ENCODE measurements at regions not wholly inside any gene's neighbourhood (a gene's known extent, or its start where the extent isn't known, plus 50 kb on each side); places are given as distances from the start of the nearest gene placed in this dataset.
A peak's percentile ranks its signal among the peaks of the same experiment; 100 is the strongest.

GRCh38 chrX:9271789-9272525 is 192.9 kb upstream of the TBL1X start:
- DNase-seq: no peak

GRCh38 chrX:9273744-9274143 is 191.1 kb upstream of the TBL1X start:
- no peak for DNase-seq

DNA sequence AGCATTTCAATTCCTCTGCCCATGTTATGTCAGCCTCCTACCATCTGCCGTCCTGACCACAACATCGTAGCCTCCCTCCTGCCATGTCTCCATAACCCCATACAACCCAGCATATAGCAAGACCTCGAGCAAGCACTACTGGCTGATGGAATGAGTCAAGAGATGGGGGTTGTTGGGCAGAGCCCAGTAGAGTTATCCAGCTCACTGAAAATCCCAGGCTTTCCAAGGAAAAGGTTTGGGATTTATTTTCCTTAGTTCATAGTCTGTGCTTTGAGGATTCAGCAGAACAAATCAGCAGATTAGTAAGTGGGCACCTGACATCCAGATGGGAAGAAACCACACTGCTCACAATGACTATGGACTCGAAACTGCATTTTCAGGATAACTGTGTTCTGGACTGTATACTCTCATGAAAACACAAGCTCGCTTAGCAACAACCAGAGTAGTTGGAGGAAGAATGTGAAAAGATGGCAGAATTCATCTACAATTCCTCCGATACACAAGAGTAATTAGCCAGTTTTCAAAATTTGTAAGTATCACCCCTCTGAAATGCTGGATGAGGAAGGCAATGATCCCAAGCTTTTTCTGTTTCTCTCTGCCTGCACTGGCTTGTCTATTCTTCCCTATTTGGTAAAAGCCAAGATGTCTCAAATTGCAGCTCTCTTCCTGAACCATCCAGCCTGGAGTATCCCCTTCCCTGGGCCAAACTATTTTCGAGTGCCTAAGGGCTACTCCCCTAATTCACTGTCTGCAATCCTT is 186.2 kb upstream of the TBL1X start:
- no peak for DNase-seq

DNA sequence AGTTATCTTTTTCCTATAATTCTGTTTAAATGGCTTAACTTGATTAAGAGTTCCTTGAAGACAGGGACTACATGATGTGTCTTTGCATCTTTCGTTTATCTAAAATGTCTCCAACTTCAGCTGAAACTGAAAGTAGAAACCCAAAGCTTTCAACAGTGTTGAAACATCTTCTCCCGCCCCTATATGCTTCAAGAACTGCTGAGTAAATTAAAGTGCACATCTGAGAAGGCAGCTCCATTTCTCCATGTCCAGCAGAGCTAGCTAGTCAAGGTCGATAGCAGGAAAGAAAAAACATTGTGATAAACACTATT is 185.7 kb upstream of the TBL1X start:
- peak; percentile 48 to 61 for DNase-seq

- no peak for DNase-seq
These were observed 184.0 kb upstream of the TBL1X start for GRCh38 chrX:9280831-9281230.

DNA sequence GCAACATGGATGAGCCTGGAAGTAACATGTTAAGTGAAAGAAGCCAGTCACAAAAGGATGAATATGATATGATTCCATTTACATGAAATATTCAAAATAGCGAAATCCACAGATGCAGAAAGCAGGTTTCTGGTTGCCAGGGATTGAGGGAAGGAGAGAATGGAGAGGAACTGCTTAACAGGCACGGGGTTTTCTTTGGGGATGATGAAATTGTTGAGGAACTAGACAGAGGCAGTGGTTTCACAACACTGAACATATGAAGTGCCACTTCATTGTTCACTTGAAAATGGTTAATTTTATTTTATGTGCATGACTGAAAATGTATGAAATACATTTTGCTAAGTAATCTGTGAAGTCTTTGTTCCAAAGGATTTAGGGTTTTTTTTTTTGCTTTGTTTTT is 182.5 kb upstream of the TBL1X start:
- peak; percentile 60 to 68 for DNase-seq

DNA sequence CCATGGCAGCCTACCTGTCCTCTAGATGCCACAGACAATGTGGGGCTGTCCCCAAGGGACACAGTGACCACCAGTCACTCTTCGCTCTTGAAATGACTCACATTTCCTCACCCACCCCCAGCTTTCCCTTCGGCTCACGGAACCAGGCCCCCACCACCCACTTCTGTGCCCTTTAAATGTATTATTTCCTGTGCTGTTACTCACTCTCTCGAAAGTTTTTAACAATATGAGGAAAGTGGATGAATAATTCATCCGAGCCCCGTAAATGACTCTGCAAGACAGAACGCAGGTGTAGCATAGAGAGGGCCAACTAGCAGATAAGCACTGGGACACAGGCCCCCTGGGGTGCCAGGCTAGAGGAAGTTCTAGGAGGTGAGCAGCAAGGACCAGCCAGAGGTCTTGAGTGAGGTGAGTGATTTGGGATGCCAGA is 179.5 kb upstream of the TBL1X start:
- peak; percentile 57 to 74 for DNase-seq

- DNase-seq: peak; percentile 75 to 84
These were observed 178.6 kb upstream of the TBL1X start for GRCh38 chrX:9286234-9286633.

- DNase-seq: no peak
These were observed 173.2 kb upstream of the TBL1X start for GRCh38 chrX:9291629-9292028.

GRCh38 chrX:9293051-9293496 is 171.8 kb upstream of the TBL1X start:
- no peak for DNase-seq

GRCh38 chrX:9293903-9294302 is 171.0 kb upstream of the TBL1X start:
- DNase-seq: no peak

DNA sequence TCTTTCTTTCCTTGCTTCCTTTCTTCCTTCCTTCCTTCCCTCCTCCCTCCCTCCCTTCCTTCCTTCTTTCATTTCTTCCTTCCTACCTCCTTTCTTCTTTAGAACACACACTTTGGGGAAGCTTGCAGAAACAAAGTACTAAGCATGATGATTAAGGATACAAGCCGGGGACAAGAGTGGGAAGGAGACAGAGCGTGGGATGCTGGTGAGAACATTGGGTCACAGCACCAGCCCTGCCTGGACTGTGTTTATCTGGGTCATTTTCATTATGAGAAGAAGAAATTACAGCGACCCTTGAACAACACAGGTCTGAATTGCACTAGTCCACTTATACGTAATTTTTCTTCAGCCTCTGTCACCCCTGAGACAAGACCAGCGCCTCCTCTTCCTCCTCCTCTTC is 169.3 kb upstream of the TBL1X start:
- DNase-seq: peak; percentile 43 to 75

DNA sequence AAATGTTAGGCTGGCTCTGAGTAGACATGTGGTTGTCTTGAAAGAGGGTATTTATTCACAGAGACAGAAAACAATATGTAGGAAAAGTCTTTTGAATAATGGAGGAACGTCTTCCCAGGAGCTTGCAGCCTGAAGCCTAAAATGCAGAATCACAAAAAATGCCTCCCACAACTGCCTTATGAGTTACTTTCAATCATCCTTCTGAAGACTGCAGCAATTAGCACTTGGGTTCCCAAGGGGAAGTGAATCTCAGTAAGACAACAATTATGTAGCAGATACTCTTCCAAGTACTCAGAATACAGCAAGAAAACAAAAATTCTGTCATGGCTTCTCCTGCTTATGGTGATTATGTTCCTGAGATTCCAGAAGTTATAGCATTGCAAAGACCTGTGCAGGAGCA is 166.6 kb upstream of the TBL1X start:
- peak; percentile 44 to 67 for DNase-seq

- peak; percentile 36 to 52 for DNase-seq
These were observed 165.2 kb upstream of the TBL1X start for GRCh38 chrX:9299681-9300080.

DNA sequence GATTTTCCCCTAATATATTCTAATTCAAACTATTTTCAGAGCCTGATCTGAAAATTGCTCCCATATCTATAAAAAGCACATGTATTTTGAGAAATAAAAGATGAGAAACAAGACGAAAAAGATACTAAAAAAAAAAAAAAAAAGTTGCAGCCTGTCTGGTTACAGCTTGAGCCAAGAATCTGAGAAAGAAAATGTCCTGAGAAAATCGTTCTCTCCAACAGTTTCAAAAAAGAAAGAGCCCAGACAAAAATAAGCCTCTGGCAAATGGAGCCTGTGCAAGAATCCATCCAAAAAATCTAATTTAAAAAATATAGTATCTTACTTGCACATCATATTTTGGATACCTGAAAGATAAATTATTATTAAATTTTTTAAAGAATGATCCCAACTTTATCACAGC is 163.0 kb upstream of the TBL1X start:
- no peak for DNase-seq

GRCh38 chrX:9302381-9302780 is 162.5 kb upstream of the TBL1X start:
- DNase-seq: no peak

DNA sequence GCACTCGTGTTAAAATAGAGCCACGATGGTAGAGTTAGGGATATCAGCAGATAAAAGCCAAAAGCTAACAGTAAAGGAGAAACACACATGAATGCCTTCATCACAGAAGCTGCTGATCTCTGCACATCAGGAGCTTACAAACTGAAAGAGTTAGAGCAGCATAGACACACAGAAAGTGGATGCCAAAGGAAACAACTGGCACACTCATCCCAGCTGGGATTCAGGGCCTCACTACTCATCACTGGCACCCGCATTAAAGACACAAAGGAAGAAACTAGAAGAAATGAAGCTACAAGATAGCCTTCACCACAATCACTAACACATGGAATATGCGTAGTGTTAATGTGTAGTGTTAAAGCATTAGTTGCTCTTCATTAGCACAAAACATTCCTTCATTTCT is 156.4 kb upstream of the TBL1X start:
- no peak for DNase-seq

DNA sequence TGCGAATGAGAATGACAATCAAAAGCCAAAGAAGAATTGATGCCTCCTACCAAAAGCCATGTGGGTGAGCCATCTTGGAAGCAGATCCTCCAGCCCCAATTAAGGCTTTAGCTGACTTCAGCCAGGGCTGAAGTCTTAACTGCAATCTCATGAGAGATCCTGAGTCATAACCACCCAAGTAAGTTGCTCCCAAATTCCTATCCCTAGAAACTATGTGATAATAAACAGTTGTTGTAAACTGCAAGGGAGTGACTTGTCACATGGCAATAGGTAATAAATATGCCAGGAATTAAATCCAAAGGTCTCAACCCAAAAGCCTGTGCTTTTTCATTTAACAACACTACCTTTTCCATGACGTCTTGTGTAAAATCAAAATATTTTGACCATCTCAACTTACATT is 154.2 kb upstream of the TBL1X start:
- no peak for DNase-seq

- peak; percentile 17 to 25 for DNase-seq
These were observed 153.3 kb upstream of the TBL1X start for GRCh38 chrX:9311421-9312160.

GRCh38 chrX:9312922-9313867 is 151.7 kb upstream of the TBL1X start:
- DNase-seq: peak; percentile 46 to 58

DNA sequence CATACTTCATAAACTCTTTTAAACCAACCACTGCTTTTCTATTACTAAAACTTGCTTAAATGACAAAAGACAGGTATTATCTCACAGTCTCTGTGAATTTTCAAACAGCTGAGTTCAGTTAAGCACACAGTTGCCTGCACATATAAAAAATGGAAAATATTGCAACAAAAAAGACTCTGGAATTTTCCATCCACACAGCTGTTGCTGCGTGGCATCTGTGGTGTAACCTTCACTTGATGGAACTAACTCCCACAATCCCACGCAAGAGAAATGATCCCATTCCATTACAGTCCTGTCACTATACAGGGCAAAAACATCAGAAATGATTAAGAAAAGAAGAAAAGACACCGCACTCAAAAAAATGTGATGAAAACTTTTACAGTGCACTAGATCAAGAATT is 149.8 kb upstream of the TBL1X start:
- DNase-seq: no peak

DNA sequence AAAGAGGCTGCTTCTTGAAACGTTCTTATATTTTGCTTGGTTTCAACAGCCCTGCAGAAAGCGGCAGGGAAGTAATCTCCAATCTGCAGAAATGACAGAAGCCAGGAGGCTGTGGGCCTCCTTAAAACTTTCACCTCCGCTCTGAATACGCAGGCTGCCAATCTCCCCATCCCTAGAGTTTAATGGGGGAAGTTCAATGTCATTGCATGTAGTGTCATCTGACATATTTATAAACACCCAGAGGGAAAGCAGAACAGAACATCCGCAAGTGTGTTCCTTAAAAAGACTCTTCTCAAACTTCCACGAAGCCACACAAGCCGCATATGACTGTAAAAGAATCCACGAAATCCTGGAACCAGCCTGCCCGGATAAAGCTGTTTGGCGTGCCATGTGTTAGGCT is 148.8 kb upstream of the TBL1X start:
- DNase-seq: peak; percentile 86 to 89
